ENCODE measurements at regions not wholly inside any gene's neighbourhood (a gene's known extent, or its start where the extent isn't known, plus 50 kb on each side); places are given as distances from the start of the nearest gene placed in this dataset.

- TF ChIP-seq POLR2A (IDR thresholded peaks at IDR 0.05), result no peak
- TF ChIP-seq CTCF (IDR thresholded peaks at IDR 0.05), result no peak
- no peak for TF ChIP-seq POLR2AphosphoS5 (IDR thresholded peaks at IDR 0.05)
Observed at GRCh38 chr6:80622641-80623040, 516.2 kb downstream of the BCKDHB start.
